HG03342 (cell line): ENCODE measurements at regions not wholly inside any gene's neighbourhood (a gene's known extent, or its start where the extent isn't known, plus 50 kb on each side); places are given as distances from the start of the nearest gene placed in this dataset.

Experiments used
- ATAC-seq: cut with Tn5 transposase; IDR thresholded peaks from one replicate; pipeline ENCODE4 v1.9.1; 2021; ENCODE audit warnings: mild to moderate bottlenecking, moderate library complexity; ENCODE audit not compliant: unreplicated experiment

DNA sequence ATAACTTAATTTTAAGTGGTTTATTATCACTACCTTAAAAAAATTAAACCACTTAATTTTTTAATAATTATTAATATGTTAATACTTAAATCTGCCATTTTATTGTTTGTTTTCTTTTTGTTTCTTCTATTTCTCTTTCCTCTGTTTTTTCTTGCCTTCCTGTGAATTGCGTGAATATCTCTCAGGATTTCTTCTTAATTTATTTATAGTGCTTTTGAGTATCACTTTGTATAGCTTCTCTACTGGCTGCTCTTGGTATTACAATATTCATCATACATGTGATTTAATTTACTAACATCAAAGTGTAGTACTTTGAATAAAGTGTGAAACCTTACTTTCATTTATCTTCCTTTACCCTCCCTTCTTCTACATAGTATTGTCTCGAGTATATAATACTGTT, 349.5 kb upstream of the CPXCR1 start:
- no peak for ATAC-seq

DNA sequence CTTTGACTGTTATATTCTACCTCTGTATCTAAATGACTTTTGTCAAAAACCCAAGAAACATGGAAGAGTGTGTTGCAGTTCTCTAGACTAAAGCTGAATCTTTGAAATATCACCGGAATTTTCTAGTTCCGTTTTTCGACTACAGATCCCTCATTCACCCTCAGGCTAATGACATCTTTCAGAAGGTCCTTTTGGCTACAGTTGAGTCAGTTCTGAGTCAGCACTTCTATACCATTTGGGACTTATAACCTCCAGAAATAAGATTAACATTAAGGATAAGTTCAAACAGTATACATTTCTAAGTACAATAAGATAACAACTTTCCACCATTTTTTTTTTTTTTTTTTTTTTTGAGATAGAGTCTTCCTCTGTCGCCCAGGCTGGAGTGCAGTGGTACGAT, 331.0 kb upstream of the CPXCR1 start:
- ATAC-seq = no peak

DNA sequence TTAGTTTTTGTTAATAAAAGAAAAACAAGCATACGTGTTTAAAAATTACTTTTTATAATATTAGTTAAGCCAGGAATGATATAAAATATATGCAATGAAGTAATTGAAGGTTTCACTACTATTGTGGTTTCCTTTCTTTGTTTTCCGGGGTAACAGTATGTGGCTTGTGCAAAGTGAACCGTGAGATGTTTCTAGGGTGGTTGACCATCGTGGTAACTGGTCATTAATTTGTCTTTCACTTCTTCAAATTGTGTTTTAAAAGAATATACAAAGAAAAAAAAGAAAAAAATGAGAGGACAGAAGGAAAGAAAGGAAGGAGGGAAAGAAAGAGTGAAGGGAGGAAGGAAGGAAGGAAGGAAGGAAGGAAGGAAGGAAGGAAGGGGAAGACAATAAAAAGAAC, 330.1 kb upstream of the CPXCR1 start:
- no peak for ATAC-seq

DNA sequence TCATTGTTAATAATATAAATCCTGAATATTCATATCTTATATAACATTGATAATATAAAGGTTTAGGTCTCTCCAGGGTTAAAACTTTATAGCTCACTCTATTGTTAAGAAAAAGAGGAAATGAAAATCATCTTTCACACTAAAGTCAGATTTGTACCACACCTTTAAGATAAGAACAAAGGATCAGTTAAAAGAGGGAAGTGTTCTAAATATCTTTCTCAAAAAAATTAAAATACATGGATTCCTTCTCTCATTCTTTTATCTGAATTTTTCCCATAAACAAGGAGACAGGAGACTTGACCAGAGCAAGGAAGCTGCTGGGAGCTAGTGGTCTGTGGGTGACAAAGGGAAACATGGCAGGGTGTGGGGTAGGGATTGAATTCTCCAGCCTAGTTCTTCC, 323.0 kb upstream of the CPXCR1 start:
- ATAC-seq = no peak

- ATAC-seq = no peak
Observed at GRCh38 chrX:88424541-88424940, 322.5 kb upstream of the CPXCR1 start.

DNA sequence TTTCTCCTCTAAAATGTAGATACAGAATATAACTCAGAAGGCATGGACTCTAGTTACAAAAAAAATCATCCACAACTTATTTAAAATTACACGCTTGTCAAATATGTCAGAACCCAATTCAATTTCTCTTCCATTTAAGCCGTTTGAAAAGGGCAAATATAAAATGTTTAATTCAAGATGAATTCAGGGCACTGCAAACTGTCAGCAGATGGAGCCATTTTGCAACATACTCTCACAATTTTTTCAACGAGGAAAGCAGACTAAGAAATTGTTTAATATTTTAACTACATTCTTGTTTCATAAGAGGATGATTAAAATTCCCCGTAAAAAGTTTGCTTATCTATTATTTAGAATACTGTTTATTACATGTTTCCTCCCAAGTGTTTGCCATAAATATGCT, 321.3 kb upstream of the CPXCR1 start:
- ATAC-seq = no peak

GRCh38 chrX:88437563-88437962, 309.5 kb upstream of the CPXCR1 start:
- ATAC-seq = no peak

GRCh38 chrX:88438209-88438608, 308.8 kb upstream of the CPXCR1 start:
- no peak for ATAC-seq

DNA sequence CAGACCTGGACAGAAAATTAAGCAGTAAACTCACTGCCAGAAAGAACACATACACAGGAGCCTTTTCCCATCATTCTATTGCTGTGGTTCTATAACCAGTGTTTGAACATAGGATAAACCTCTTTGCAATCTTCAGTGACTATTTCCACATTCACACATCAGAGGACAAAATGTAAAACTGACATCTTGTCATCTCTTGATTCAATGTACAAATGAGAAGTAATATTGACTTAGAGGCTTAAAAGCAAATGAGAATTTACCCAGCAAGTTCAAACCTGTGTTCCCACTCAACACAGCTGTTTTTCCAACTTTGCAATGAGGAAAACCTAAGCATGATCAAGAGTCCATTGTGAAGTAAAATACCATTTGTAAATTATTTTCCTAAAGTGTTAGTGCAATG, 307.1 kb upstream of the CPXCR1 start:
- no peak for ATAC-seq
